NCI-H2227 treated with DMSO at 0.1 percent for 48 hours (cell line): ENCODE measurements at regions not wholly inside any gene's neighbourhood (a gene's known extent, or its start where the extent isn't known, plus 50 kb on each side); places are given as distances from the start of the nearest gene placed in this dataset.
"Not testable (repeated sequence)": the region's sequence is repeated elsewhere in the genome, so short reads cannot be mapped to it uniquely, and the experiment has no call there.

Experiments
- DNase-seq: peaks from one replicate; lab custom pipeline; 2025; lab: John Stamatoyannopoulos, UW

GRCh38 chrX:125678258-125678657 is 358.6 kb downstream of the TEX13C start:
- no peak for DNase-seq

DNA sequence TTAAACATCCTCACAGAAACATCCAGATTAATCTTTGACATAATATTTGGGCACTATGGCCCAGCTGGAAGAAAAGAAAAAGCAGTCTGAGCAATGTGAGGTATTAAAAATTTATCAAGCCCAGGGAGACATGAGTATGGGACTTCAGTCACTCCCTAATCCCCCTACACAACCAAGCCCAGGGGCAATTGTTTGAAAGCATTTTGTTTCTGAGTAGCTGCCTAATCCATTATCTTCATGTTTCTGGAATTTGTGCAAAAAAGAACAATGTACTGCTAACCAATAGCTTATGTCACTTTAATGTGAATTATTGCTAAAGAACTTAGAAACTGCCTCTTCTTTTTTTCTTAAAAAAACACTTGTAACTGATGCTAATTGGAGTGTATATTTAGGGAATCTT is 360.7 kb downstream of the TEX13C start:
- no peak for DNase-seq

GRCh38 chrX:125681058-125681457 is 361.4 kb downstream of the TEX13C start:
- DNase-seq = no peak

DNA sequence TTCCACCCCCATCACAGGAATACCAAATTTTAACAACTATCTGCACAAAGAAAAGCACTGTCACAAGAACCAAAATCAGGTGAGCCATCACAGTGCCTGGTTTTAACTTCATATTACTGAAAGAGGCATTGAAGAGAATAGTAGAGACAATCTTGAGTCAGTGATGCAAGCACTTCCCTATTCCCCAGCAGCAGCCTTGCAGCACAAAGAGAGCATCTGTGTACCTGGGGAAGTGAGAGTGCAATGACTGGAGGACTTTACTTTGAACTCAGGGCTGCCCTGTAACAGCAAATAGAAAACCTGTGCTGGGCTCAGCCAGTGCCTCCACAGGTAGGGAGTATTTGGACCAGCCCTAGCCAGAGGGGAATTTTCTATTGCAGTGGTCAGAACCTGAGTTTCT is 361.8 kb downstream of the TEX13C start:
- no peak for DNase-seq

- not testable (repeated sequence) for DNase-seq
Measured at GRCh38 chrX:125690522-125690921, 370.9 kb downstream of the TEX13C start.

DNA sequence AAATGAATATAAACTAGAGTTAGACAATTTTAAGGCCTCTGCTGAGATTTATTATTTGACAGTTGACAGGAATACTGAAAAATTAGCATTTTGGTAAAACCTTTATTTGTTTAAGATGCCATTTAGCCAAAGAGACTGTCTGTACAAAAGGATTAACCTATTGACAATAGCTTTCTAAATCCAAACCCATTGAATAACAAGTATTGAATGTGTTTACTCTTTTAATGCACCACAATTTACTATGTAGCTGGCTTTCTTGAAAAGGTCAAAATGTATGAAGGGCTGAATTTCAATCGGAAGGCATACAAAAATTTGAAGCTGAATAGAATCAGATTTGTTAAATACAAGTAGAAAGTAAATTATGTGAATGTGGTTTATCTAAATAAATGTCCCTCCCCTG is 374.5 kb downstream of the TEX13C start:
- DNase-seq = no peak

DNA sequence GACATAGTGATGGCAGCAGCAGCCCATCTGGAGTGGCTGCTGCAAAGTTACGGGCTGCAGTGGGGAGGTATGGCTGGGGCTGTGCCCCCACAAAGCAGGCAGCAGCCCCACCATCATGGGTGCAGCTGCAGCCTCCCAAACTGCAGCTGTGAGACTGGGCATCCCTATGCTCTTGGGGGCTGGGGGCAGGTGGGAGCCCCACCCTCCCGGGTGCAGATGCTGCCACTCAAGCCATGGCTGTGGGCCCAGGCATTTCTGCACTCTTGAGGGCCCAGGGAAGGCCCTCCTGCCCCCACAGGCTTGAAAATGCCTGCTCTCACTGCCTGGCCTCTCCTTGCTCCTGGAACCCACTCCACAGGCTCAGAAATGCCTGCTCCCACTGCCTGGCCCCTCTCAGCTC is 389.4 kb downstream of the TEX13C start:
- no peak for DNase-seq

DNA sequence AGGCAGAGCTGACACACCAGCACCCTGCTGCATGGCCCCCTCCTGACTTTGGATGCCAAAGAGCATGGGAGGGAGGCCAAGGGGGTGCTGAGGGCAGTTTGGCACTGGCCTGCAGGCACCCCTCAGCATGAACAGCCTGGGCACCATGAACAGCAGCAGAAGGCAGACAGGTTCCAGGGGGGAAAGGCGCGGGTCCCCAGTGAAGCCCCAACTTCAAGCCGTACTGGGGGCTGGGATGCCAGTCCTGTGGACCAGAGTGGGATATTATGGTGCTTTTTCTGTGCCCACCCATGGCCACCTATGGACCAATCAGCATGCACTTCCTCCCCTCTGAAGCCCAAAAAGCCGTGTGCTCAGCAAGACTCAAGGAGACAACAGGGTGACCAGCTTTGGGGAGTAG is 389.9 kb downstream of the TEX13C start:
- DNase-seq = no peak

DNA sequence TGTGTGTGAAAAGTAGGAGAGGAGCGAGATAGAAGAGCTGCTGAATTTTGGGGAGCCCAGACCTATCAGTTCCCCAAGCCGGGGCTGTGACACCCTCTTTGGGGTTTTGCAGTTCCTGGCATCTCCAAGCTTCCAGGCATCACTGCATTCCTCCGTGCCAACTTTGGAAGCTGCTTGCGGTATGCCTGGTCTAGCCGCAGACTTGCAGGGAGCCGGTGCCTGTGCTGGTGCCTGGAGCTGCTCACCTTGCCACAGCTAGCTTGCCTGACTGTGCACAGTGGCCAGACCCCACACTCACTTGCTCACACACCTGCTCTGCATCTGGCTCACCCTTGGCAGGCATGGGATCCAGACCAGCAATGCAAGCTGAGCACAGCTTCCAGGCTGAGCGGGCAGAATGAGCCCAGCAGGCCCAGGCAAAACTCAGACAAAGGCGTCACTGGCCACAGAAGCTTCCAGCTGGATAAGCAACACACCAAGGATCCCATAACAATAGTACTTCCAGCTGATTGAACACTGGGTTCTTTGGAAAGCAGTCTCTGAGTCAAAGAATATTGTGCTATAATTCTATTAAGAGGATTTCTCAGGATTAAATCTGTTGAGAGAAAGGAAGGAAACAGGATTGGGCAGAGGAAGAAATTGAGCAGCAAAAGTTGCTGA is 390.9 kb downstream of the TEX13C start:
- DNase-seq = no peak

- no peak for DNase-seq
Measured at GRCh38 chrX:125711103-125711502, 391.4 kb downstream of the TEX13C start.

DNA sequence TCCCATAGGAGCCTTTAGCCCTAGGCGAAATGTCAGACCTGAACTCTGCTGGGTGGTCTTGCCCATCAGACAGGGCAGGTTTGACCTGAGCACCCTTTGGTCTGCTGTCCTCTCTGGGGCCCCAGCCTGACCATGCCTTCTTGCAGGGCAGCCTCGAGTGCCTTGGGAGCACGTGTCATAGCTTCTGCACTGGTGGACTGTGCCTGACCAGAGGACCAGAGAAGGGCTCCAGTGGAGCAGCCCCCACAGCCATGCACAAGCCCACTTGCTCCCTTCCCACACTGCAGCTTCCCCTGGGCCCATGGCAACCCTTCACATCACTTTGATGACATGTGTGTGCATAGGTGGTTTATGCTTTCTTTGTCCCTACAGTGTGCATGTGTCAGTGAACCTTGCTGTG is 394.0 kb downstream of the TEX13C start:
- no peak for DNase-seq

DNA sequence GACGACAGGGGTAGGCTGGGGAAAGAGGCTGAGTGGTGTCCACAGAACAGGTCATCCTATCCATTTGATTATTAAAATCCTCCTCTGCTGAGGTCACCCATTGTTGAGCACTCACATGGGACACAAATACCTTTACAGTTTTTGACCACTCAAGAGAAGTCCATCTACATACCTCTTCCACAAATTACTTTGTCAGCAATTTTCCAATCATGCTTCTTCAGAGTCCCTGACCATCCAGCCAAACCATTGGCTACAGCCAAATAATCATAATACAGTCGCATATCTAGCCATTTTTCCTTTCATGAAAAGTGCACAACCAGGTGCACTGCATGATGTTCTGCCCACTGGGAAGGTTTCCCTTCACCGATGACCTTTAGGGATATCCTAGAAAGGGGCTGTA is 407.4 kb downstream of the TEX13C start:
- DNase-seq = no peak

GRCh38 chrX:125736008-125736729 is 416.5 kb downstream of the TEX13C start:
- DNase-seq = no peak

DNA sequence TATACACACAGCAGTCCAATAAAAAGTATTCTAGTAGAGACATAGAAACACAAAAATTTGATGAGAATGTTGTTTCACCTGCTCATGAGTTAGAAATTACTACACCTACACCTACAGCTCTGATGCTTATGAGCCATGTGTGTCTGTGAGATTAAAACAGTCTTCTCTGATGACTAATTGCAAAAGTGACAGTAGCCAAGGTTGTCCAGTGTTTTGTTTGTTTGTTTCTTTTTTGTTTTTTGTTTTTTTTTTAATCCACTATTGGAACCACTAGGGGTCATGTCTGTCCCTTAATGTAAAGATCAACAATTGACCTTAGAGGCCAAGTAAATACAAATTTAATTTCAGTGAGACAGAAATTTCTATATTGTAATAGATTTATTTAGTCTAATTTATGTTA is 423.1 kb downstream of the TEX13C start:
- no peak for DNase-seq

DNA sequence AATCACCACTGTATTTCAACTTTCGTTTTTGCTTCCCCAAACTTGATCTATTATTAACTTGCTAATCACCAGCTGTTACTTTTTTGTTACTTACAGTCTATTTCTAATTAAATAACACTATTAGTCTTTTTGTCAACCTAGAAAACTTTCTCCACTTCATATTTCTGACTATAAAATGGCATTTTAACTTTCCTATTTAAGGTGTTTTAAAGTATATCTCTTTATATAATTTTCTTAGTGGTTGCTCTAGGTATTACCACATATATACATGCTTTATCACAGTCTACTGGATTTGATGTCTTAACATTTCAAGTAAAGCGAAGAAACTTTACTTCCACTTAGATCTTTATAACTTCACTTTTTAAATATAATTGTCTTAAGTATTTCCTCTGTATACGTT is 421.2 kb downstream of the DCAF12L2 start:
- DNase-seq = no peak

- DNase-seq = no peak
Measured at GRCh38 chrX:125757794-125758564, 408.1 kb downstream of the DCAF12L2 start.

GRCh38 chrX:125758819-125759218 is 407.3 kb downstream of the DCAF12L2 start:
- DNase-seq = no peak

DNA sequence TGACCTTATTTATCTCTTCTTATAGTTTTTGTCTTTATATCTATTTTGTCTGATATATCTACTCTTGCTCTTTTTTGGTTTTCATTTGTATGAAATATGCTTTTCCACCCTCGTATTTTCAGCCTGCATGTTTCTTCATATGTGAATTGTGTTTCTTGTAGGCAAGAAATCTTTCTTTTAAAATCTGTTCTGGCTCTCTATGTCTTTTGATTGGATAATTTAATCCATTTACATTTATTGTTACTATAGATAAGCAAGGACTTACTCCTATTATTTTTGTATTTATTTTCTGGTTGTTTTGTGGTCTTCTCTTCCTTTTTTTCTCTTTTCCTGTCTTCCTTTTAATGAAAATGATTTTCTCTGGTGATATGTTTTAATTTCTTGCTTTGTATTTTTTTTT is 403.1 kb downstream of the DCAF12L2 start:
- no peak for DNase-seq

DNA sequence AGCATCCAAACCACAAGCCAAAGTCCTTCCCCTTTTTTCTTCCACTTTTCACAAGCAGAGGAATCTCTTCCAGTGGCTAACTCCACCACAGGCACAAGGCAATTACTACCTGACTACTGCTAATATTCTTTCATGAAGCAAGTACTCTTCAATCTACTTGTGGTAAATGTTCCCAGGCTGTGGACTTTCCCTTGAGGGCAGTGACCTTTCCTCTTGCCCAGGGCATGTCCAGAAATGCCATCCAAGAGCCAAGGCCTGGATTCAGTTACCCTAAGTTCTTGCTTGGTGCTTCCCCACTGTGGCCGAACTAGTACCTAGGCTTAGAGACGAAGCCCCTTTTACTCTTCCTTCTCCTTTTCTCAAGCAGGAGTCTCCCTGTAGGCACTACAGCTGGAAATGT is 400.7 kb downstream of the DCAF12L2 start:
- DNase-seq = no peak

GRCh38 chrX:125769628-125770027 is 396.5 kb downstream of the DCAF12L2 start:
- no peak for DNase-seq

- no peak for DNase-seq
Measured at GRCh38 chrX:125778261-125778660, 387.8 kb downstream of the DCAF12L2 start.

DNA sequence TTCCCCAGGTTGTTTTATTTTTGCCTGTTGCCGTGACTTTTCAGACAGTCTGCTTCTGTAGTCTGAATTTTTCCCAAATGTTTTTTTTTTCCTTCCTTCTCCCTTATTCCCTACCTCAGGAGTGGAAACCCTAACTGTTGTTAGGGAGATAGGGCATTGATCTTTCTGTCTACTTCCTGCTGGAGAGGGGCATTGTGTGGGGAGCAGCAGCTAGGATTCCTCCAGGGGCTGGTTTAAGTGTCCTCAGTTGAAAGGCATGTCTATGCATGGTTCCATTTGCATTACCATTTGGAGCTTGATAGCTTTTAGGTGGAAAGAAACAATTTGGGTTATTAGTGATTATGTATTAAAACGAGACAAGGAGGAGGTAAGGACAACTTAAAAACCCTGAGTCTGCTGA is 383.9 kb downstream of the DCAF12L2 start:
- DNase-seq = no peak

DNA sequence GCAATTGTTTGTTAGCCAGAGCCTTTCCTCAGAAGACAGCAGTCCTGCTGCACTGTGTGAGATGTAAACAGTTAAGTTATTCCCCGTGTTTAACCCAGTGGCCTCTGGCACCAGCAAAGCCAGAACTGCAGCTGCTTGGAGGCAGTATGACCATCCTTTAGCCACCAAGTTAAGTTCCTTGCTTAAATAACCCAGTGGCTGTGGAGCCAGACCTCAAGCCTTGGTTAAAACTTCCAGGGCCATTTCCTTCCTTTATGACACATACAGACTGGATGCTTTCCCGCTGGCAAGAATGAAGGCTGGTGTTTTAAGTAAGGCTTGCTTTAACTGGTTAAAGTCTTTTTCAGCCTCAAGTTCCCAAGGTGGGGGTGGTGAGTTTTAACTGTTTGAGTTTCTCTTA is 379.8 kb downstream of the DCAF12L2 start:
- no peak for DNase-seq
